SK-N-SH (cell line): ENCODE measurements at regions not wholly inside any gene's neighbourhood (a gene's known extent, or its start where the extent isn't known, plus 50 kb on each side); places are given as distances from the start of the nearest gene placed in this dataset.
A peak's percentile ranks its signal among the peaks of the same experiment; 100 is the strongest.
"Not testable (repeated sequence)": the region's sequence is repeated elsewhere in the genome, so short reads cannot be mapped to it uniquely, and the experiment has no call there.

Experiments
- CTCF ChIA-PET: fragments of 300-600, 350-600 bp; formaldehyde crosslinking; extraction: SDS; loops from one replicate; lab custom pipeline; 2021; lab: Yijun Ruan, JAX
- POLR2A ChIA-PET: fragments of 350-600 bp; sonication (Branson Sonifier 250); formaldehyde crosslinking; extraction: SDS; loops from one replicate; lab custom pipeline; 2020; ENCODE audit warnings: antibody characterized with exemption, inconsistent platforms; lab: Yijun Ruan, JAX
- DNase-seq: peaks from one replicate; pipeline ENCODE4 v3.0.0; 2012
- H2AFZ ChIP-seq: fragments of 200-600 bp; sonication (generic); 2 replicates; pipeline ENCODE4 v1.8.1; 2016; ENCODE audit warnings: antibody characterized with exemption, mild to moderate bottlenecking, low read depth
- H3F3A ChIP-seq: fragments of 200-600 bp; sonication (generic); replicated peaks from 2 replicates; pipeline ENCODE3; 2016; ENCODE audit warnings: antibody characterized with exemption, mild to moderate bottlenecking; ENCODE audit not compliant: insufficient read depth
- H3K27ac ChIP-seq, 2 experiments: fragments of 200-500 bp in 1 of 2; fragments of 200-600 bp in 1 of 2; sonication (Bioruptor generic) in 1 of 2; sonication (generic), shearing (Covaris generic) in 1 of 2; 2 replicates each; pipeline versions ENCODE4 v1.5.1 to v1.6.1; 2014 to 2016; ENCODE audit warnings: low read depth in 2 of 2, inconsistent platforms in 1 of 2, low read length in 1 of 2, mild to moderate bottlenecking in 1 of 2, mixed read lengths in 1 of 2
- H3K27me3 ChIP-seq: fragments of 200-600 bp; sonication (generic), shearing (Covaris generic); 2 replicates; pipeline ENCODE4 v1.6.1; 2016; ENCODE audit warnings: mixed run types; ENCODE audit not compliant: insufficient read depth
- H3K36me3 ChIP-seq, 2 experiments: fragments of 200-500 bp in 1 of 2; fragments of 200-600 bp in 1 of 2; sonication (Bioruptor generic) in 1 of 2; sonication (generic) in 1 of 2; replicated peaks in 1 of 2; 2 replicates each; pipeline versions ENCODE3 to v1.5.1; 2014 to 2016; ENCODE audit warnings: low read length in 1 of 2, mild to moderate bottlenecking in 1 of 2; ENCODE audit not compliant: insufficient read depth in 2 of 2, control insufficient read depth in 1 of 2
- H3K4me1 ChIP-seq, 2 experiments: fragments of 200-500 bp in 1 of 2; fragments of 200-600 bp in 1 of 2; sonication (Bioruptor generic) in 1 of 2; sonication (generic), shearing (Covaris generic) in 1 of 2; 2 replicates each; pipeline versions ENCODE4 v1.5.1 to v1.6.1; 2014 to 2016; ENCODE audit warnings: low read depth in 1 of 2, low read length in 1 of 2, mixed run types in 1 of 2; ENCODE audit not compliant: insufficient read depth in 2 of 2, control insufficient read depth in 1 of 2
- H3K4me2 ChIP-seq: fragments of 200-600 bp; sonication (generic), shearing (Covaris generic); 2 replicates; pipeline ENCODE4 v1.6.1; 2017; ENCODE audit warnings: mixed run types
- H3K4me3 ChIP-seq, 2 experiments: fragments of 200-500 bp in 1 of 2; fragments of 200-600 bp in 1 of 2; sonication (Bioruptor generic) in 1 of 2; sonication (generic), shearing (Covaris generic) in 1 of 2; 2 replicates each; pipeline versions ENCODE4 v1.5.1 to v1.8.1; 2014 to 2016; ENCODE audit warnings: low read depth in 2 of 2, inconsistent platforms in 1 of 2, low read length in 1 of 2, mild to moderate bottlenecking in 1 of 2, mixed read lengths in 1 of 2, moderate library complexity in 1 of 2
- H3K79me2 ChIP-seq: fragments of 200-600 bp; sonication (generic); 2 replicates; pipeline ENCODE4 v1.8.1; 2017; ENCODE audit warnings: mild to moderate bottlenecking; ENCODE audit not compliant: insufficient read depth
- H3K9ac ChIP-seq: fragments of 200-600 bp; sonication (generic); 2 replicates; pipeline ENCODE4 v1.6.1; 2017; ENCODE audit warnings: mixed run types
- H3K9me2 ChIP-seq: fragments of 200-600 bp; sonication (generic); 2 replicates; pipeline ENCODE4 v1.6.1; 2017; ENCODE audit warnings: mixed run types
- H3K9me3 ChIP-seq: fragments of 200-600 bp; sonication (generic); 2 replicates; pipeline ENCODE4 v1.6.1; 2017; ENCODE audit warnings: mixed run types, mild to moderate bottlenecking, moderate library complexity
- H4K20me1 ChIP-seq: fragments of 200-600 bp; sonication (generic); 2 replicates; pipeline ENCODE4 v1.6.1; 2017; ENCODE audit warnings: mild to moderate bottlenecking, mixed run types; ENCODE audit not compliant: insufficient read depth
- CHD2 ChIP-seq: fragments of 150-350 bp; IDR thresholded peaks from 2 replicates; pipeline ENCODE4 v1.6.1; 2018; ENCODE audit warnings: low read length; ENCODE audit not compliant: partially characterized antibody
- EZH2phosphoT487 ChIP-seq: fragments of 200-600 bp; sonication (generic); IDR thresholded peaks from 2 replicates; pipeline ENCODE4 v1.6.1; 2017; ENCODE audit warnings: low read depth, mixed run types, mild to moderate bottlenecking, antibody characterized with exemption, moderate library complexity, borderline replicate concordance
- FOSL2 ChIP-seq: IDR thresholded peaks from 2 replicates; pipeline ENCODE4 v1.4.0; 2012; ENCODE audit warnings: low read depth, mild to moderate bottlenecking, moderate library complexity, borderline replicate concordance
- FOXJ3 ChIP-seq: sonication (generic); formaldehyde crosslinking; IDR thresholded peaks from 2 replicates; pipeline ENCODE4 v1.5.1; 2020; ENCODE audit warnings: mild to moderate bottlenecking, missing genetic modification reagents
- FOXM1 ChIP-seq: IDR thresholded peaks from 2 replicates; pipeline ENCODE4 v1.4.0; 2012; ENCODE audit warnings: low read depth, mild to moderate bottlenecking
- GABPA ChIP-seq: IDR thresholded peaks from 2 replicates; pipeline ENCODE4 v1.4.0; 2012; ENCODE audit warnings: low read depth, mild to moderate bottlenecking
- GATA2 ChIP-seq: sonication (generic); formaldehyde crosslinking; IDR thresholded peaks from 2 replicates; pipeline ENCODE4 v1.5.0; 2020; ENCODE audit warnings: mild to moderate bottlenecking, missing genetic modification reagents
- JUND ChIP-seq: IDR thresholded peaks from 2 replicates; pipeline ENCODE4 v1.4.0; 2012
- MEF2A ChIP-seq: IDR thresholded peaks from 2 replicates; pipeline ENCODE4 v1.4.0; 2012; ENCODE audit warnings: low read depth, borderline replicate concordance
- NFIC ChIP-seq: IDR thresholded peaks from 2 replicates; pipeline ENCODE4 v1.4.0; 2012; ENCODE audit warnings: borderline replicate concordance
- RAD21 ChIP-seq: IDR thresholded peaks from 2 replicates; pipeline ENCODE4 v1.6.1; 2012; ENCODE audit warnings: mild to moderate bottlenecking, low read length
- RFX5 ChIP-seq: IDR thresholded peaks from 2 replicates; pipeline ENCODE4 v1.6.1; 2012; ENCODE audit warnings: mild to moderate bottlenecking, improper control_type of control experiment, low read length
- RXRA ChIP-seq: IDR thresholded peaks from 2 replicates; pipeline ENCODE4 v1.4.0; 2012; ENCODE audit warnings: low read depth, mild to moderate bottlenecking, borderline replicate concordance
- TAF1 ChIP-seq: IDR thresholded peaks from 2 replicates; pipeline ENCODE4 v1.6.1; 2012; ENCODE audit warnings: low read depth, mild to moderate bottlenecking, low read length, moderate library complexity, borderline replicate concordance
- TCF12 ChIP-seq: IDR thresholded peaks from 2 replicates; pipeline ENCODE4 v1.4.0; 2012
- TEAD4 ChIP-seq: IDR thresholded peaks from 2 replicates; pipeline ENCODE4 v1.4.0; 2012; ENCODE audit warnings: mild to moderate bottlenecking, borderline replicate concordance; ENCODE audit not compliant: insufficient read depth
- YY1 ChIP-seq: IDR thresholded peaks from 2 replicates; pipeline ENCODE4 v1.4.0; 2012; ENCODE audit warnings: low read depth, mild to moderate bottlenecking
- WGBS: methylation state at CpG from one replicate; pipeline ENCODE4 v1.1.6; 2017; ENCODE audit warnings: low lambda C conversion rate; 5-methylcytosine and 5-hydroxymethylcytosine counted together
- TF ChIP-seq, protein P1 (sequence below): IDR thresholded peaks from 2 replicates; pipeline ENCODE4; 2012
- TF ChIP-seq, protein P2 (sequence below): fragments of 150-350 bp; IDR thresholded peaks from 2 replicates; pipeline ENCODE4 v1.6.1; 2017; ENCODE audit warnings: antibody characterized with exemption, low read length, low read depth, borderline replicate concordance

DNA sequence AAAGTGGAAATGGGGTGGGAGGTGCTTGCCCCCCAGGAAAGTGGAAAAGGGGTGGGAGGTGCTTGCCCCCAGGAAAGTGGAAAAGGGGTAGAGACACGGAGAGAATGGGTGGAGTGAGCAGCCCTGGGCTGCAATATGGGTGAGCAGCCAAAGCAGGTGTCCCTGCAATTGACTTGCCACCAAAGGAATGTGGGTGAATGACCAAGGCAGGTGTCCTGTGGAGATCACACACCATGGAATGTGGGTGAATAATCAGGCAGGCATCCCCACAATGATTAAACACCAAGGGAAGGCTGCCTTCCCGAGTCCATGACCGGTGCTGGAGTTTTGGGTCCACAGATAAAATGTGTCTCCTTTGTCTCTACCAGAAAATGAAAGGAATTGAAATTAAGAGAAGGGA is 292.8 kb upstream of the ARHGEF26 start:
- H3K9me3 ChIP-seq, H3K4me3 ChIP-seq, H3K4me1 ChIP-seq, H3K9me2 ChIP-seq, H4K20me1 ChIP-seq, DNase-seq, H3K9ac ChIP-seq, H3F3A ChIP-seq, H3K27ac ChIP-seq, H3K79me2 ChIP-seq, H3K27me3 ChIP-seq, H3K36me3 ChIP-seq, CTCF ChIA-PET, POLR2A ChIA-PET, H2AFZ ChIP-seq, H3K4me2 ChIP-seq: not testable (repeated sequence)
- WGBS: 41% methylated on average over 3 of the region's 3 CpGs

DNA sequence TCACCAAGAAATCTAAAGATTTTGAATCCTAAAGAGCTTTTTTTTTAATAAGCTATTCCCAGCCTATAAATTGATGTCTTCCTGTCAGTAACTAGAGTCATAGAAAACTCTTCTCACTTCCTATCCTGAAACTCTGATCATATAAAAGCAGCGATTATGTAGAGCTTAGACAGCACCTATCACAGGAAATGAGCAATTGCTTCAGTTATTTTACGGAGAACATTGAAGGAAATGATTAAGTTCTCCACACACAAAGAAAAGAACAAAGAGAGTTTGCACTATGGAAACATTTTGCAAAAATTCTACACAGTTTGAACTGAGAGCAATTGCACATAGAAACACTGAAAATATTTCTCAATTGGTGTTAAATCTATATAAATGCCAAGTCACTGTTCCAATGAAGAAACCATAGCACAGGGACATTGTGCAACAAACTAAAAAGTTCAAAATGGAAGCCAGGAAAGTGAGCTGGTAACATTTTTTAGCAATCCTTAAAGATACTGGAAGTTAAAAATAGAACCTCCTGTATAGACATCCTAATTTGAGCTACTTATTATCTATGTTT is 291.5 kb upstream of the ARHGEF26 start:
- POLR2A ChIA-PET: no interaction called here
- H3K36me3 ChIP-seq: no peaks in the 10 kb centered on the region
- 14% methylated on average over 2 of the region's 2 CpGs for WGBS
- TF ChIP-seq YY1 (no peak), EZH2phosphoT487 (no peak), RFX5 (no peak), GATA2 (CRISPR knock-in tag) (no peak)
- TF ChIP-seq, protein P1, sequence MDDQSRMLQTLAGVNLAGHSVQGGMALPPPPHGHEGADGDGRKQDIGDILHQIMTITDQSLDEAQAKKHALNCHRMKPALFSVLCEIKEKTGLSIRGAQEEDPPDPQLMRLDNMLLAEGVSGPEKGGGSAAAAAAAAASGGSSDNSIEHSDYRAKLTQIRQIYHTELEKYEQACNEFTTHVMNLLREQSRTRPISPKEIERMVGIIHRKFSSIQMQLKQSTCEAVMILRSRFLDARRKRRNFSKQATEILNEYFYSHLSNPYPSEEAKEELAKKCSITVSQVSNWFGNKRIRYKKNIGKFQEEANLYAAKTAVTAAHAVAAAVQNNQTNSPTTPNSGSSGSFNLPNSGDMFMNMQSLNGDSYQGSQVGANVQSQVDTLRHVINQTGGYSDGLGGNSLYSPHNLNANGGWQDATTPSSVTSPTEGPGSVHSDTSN: 0 out of 2 replicates have a peak, but pooled peaks have one; percentile 19
- peak overlapping the region in 1 of 2 experiments; percentile 24; a peak in 1 of 4 replicates for H3K27ac ChIP-seq
- no peaks in the 10 kb centered on the region for H3F3A ChIP-seq
- H2AFZ ChIP-seq: peak overlapping the region; percentile 53; the same call in 1 of the 2 replicates
- peaks cover 0 to 5% of the 10 kb centered on the region in 2 experiments; a peak in 1 of 4 replicates for H3K4me1 ChIP-seq
- H3K79me2 ChIP-seq: no peaks in the 10 kb centered on the region
- H3K27me3 ChIP-seq: no peaks in the 10 kb centered on the region
- no peak for DNase-seq
- H3K9ac ChIP-seq: no peak overlapping the region
- H3K9me3 ChIP-seq: no peaks in the 10 kb centered on the region
- CTCF ChIA-PET: no interaction called here
- H3K4me3 ChIP-seq: no peak overlapping the region
- H3K9me2 ChIP-seq: no peaks in the 10 kb centered on the region
- no peak overlapping the region for H3K4me2 ChIP-seq
- no peaks in the 10 kb centered on the region for H4K20me1 ChIP-seq

DNA sequence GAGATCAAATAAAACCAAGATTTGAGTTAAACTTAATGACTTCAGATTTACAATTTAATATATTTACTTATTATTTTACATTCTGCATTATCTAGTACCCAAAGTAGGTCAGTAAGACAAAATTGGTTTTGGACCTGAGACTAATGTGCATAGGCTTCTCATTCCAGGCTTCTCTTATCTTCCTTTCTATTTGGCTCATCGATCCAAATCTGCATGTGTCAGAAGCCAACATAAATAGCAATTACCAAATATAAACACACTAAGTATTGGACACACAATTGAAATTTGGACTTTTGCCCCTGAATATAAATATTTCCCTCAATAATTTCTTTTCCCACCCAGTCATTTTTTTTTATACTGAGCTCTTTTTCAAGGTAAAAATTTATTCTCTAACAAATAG is 290.6 kb upstream of the ARHGEF26 start:
- no peak for DNase-seq
- peaks cover 0 to 5% of the 10 kb centered on the region in 2 experiments; a peak in 1 of 4 replicates for H3K4me1 ChIP-seq
- no peaks in the 10 kb centered on the region for H3K36me3 ChIP-seq
- POLR2A ChIA-PET: no interaction called here
- no peaks in the 10 kb centered on the region for H3F3A ChIP-seq
- H3K27ac ChIP-seq: no peak overlapping the region
- H4K20me1 ChIP-seq: no peaks in the 10 kb centered on the region
- H3K9me3 ChIP-seq: no peaks in the 10 kb centered on the region
- TF ChIP-seq FOSL2: no peak
- TF ChIP-seq TAF1: no peak
- TF ChIP-seq NFIC: no peak
- TF ChIP-seq FOXJ3 (CRISPR knock-in tag): no peak
- no peak for TF ChIP-seq CHD2
- TF ChIP-seq, protein P1: no peak
- no peak for TF ChIP-seq MEF2A
- TF ChIP-seq FOXM1: no peak
- no peak for TF ChIP-seq RFX5
- TF ChIP-seq RAD21: no peak
- TF ChIP-seq JUND: no peak
- TF ChIP-seq, protein P2, sequence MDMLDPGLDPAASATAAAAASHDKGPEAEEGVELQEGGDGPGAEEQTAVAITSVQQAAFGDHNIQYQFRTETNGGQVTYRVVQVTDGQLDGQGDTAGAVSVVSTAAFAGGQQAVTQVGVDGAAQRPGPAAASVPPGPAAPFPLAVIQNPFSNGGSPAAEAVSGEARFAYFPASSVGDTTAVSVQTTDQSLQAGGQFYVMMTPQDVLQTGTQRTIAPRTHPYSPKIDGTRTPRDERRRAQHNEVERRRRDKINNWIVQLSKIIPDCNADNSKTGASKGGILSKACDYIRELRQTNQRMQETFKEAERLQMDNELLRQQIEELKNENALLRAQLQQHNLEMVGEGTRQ: no peak
- TF ChIP-seq TEAD4: no peak
- TF ChIP-seq RXRA: no peak
- no peak for TF ChIP-seq GABPA
- TF ChIP-seq TCF12: no peak
- H2AFZ ChIP-seq: peak overlapping the region; percentile 53
- 45% methylated on average over 1 of the region's 1 CpG for WGBS
- no peaks in the 10 kb centered on the region for H3K9me2 ChIP-seq
- H3K9ac ChIP-seq: no peak overlapping the region
- H3K4me2 ChIP-seq: no peak overlapping the region; the same call in 1 of the 2 replicates
- no peaks in the 10 kb centered on the region for H3K27me3 ChIP-seq
- no peaks in the 10 kb centered on the region for H3K79me2 ChIP-seq
- H3K4me3 ChIP-seq: no peak overlapping the region
- CTCF ChIA-PET: no interaction called here
